COLO668 (cell line): ENCODE measurements at regions not wholly inside any gene's neighbourhood (a gene's known extent, or its start where the extent isn't known, plus 50 kb on each side); places are given as distances from the start of the nearest gene placed in this dataset.
"Not testable (repeated sequence)": the region's sequence is repeated elsewhere in the genome, so short reads cannot be mapped to it uniquely, and the experiment has no call there.

Experiments
- DNase-seq: peaks from one replicate; lab custom pipeline; 2025; ENCODE audit not compliant: unreplicated experiment; lab: John Stamatoyannopoulos, UW

GRCh38 chr4:116342143-116342542 is 743.2 kb downstream of the TRAM1L1 start:
- no peak for DNase-seq

GRCh38 chr4:116332508-116332907 is 752.9 kb downstream of the TRAM1L1 start:
- DNase-seq = no peak

GRCh38 chr4:116328261-116328860 is 757.0 kb downstream of the TRAM1L1 start:
- no peak for DNase-seq

- no peak for DNase-seq
These were observed 761.8 kb downstream of the TRAM1L1 start for GRCh38 chr4:116323606-116324005.

GRCh38 chr4:116321471-116321870 is 763.9 kb downstream of the TRAM1L1 start:
- DNase-seq = no peak

- DNase-seq = no peak
These were observed 764.5 kb downstream of the TRAM1L1 start for GRCh38 chr4:116320859-116321258.

- DNase-seq = no peak
These were observed 781.6 kb downstream of the TRAM1L1 start for GRCh38 chr4:116303736-116304188.

- no peak for DNase-seq
These were observed 782.2 kb downstream of the TRAM1L1 start for GRCh38 chr4:116302990-116303735.

GRCh38 chr4:116275006-116275405 is 810.4 kb downstream of the TRAM1L1 start:
- DNase-seq = no peak

GRCh38 chr4:116272336-116272735 is 813.0 kb downstream of the TRAM1L1 start:
- no peak for DNase-seq

- DNase-seq = not testable (repeated sequence)
These were observed 824.4 kb downstream of the TRAM1L1 start for GRCh38 chr4:116260931-116261330.

GRCh38 chr4:116244771-116245170 is 840.6 kb downstream of the TRAM1L1 start:
- DNase-seq = no peak

GRCh38 chr4:116243431-116243830 is 841.9 kb downstream of the TRAM1L1 start:
- no peak for DNase-seq

GRCh38 chr4:116233971-116234370 is 851.4 kb downstream of the TRAM1L1 start:
- no peak for DNase-seq

- DNase-seq = not testable (repeated sequence)
These were observed 853.4 kb downstream of the TRAM1L1 start for GRCh38 chr4:116231999-116232398.

- DNase-seq = no peak
These were observed 856.0 kb downstream of the TRAM1L1 start for GRCh38 chr4:116229420-116229819.

GRCh38 chr4:116223040-116223732 is 862.2 kb downstream of the TRAM1L1 start:
- DNase-seq = no peak

- DNase-seq = no peak
These were observed 867.6 kb downstream of the TRAM1L1 start for GRCh38 chr4:116217781-116218180.

- no peak for DNase-seq
These were observed 869.8 kb downstream of the TRAM1L1 start for GRCh38 chr4:116215622-116216021.

GRCh38 chr4:116202524-116202923 is 882.9 kb downstream of the TRAM1L1 start:
- DNase-seq = no peak

GRCh38 chr4:116197317-116197809 is 888.0 kb downstream of the TRAM1L1 start:
- no peak for DNase-seq

GRCh38 chr4:116183241-116183640 is 902.1 kb downstream of the TRAM1L1 start:
- no peak for DNase-seq
